ENCODE measurements at regions not wholly inside any gene's neighbourhood (a gene's known extent, or its start where the extent isn't known, plus 50 kb on each side); places are given as distances from the start of the nearest gene placed in this dataset.
"Not testable (repeated sequence)": the region's sequence is repeated elsewhere in the genome, so short reads cannot be mapped to it uniquely, and the experiment has no call there.

DNA sequence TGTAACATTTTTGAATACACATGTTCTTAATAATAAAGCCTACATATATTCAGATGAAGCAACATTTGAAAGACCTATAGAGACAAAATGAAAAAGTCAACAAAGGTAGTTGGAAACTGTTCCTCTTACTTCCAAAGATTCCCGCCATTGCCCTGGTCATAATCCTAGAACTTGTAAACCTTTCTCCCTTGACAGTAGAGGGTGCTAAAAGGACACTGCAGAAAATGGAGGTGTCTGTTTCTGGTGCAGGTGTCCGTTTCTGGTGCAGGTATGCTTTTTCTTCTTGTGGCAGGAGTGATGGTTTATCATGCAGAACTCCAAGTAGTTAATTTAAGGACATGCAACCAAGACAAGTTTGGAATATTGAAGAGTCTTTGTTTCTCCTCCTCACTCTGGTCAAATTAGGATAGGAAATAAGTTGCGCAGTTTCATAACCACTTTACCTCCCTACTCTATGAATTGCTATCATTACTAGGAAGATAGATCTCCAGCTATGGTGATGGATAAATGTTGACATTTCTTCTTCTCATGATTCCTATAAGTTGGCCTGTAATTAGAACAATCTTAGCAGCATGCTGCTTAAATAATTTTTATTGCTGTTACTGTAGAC lies 56.0 kb upstream of the FAM174A start:
- no peak for DNase-seq

DNA sequence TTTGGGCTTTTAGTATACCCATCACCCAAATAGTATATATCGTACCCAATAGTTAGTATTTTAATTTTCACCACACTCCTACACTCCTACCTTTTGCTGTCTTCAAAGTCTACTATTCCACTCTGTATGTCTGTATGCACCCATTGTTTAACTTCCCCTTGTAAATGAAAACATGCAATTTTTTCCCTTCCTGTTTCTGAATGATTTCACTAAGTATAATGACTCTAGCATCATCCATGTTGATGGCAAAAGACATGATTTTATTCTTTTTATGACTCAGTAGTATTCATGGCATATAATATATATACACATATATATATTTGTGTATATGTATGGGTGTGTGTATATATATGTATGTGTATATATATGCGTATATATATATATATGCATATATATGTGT lies 63.1 kb upstream of the FAM174A start:
- no peak for DNase-seq

DNA sequence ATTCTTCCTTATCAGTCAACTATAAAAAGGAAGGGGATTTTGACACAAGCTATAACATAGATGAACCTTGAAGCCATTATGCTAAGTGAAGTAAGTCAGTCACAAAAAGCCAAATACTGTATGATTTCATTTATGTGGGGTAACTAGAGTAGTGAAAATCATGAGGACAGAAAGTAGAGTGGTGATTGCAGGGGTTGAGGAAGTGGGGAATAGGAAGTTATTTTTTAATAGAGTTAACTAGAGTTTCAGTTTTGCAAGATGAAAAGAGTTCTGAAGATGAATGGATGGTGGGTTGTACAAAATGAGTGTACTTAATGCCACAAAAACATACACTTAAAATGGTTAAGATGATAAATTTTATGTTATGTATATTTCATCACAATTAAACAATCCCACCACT lies 65.4 kb upstream of the FAM174A start:
- no peak for DNase-seq

- no peak for DNase-seq
Observed at GRCh38 chr5:100464418-100464817, 70.8 kb upstream of the FAM174A start.

DNA sequence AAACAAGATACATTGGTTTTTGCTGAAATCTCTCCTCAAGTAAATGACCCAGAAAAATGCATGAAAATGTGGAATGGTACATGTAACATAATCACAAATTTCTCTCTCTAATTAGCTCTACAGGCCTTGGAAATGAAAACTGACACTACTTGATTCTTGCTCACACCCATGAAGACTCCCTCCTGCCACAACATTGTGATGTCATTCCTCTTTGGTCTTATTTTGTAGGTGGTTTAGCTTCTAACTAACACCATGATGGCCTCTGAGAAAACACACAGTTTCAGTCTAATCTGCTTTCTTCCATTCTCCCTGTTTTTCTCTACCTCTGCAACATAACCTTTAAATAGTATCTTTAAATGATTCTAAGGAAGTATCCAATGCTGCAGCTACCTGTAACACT lies 78.6 kb upstream of the FAM174A start:
- DNase-seq: no peak

DNA sequence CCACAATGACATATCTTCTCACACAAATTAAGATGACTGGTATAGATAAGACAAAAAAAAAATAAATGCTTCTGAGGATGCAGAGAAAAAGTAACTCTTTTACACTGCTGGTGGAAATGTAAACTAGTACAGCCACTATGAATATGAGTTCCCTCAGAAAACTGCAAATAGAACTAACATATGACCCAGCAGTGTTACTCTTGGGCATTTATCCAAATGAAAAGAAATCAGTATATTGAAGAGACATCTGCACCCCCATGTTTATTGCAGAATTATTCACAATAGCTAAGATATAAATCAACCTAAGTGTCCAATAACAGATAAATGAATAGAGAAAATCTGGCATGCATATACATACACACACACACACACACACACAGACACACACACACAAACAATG lies 83.0 kb upstream of the FAM174A start:
- DNase-seq: no peak

GRCh38 chr5:100448111-100448528 lies 87.1 kb upstream of the FAM174A start:
- DNase-seq: no peak

DNA sequence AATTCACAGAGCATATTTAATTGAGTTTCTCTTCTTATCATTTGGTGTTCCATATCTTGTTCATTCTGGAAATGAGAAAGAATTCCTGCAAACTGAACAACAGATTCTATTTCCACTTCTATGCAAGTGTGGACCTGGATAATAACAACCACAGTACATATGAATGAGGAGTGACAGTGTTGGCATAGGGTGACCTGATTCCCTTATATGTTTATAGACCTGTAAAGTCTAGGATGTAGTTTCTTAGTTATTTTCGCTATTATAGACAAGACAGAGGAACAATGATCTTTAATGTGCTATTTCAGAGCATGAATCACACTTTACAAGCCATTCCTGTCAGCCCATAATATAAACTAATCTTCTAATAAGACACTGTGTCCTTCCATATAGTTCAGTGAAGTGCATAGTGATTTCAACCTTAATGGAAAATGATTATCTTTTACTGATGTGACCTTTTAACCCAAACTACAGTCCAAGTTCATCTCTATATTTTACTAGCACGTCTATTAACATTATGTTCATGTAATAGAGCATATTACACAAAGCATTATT lies 88.2 kb upstream of the FAM174A start:
- no peak for DNase-seq

- DNase-seq: no peak
Observed at GRCh38 chr5:100444961-100445360, 90.2 kb upstream of the FAM174A start.

- DNase-seq: no peak
Observed at GRCh38 chr5:100434815-100435214, 100.4 kb upstream of the FAM174A start.

- no peak for DNase-seq
Observed at GRCh38 chr5:100432741-100433140, 102.4 kb upstream of the FAM174A start.

DNA sequence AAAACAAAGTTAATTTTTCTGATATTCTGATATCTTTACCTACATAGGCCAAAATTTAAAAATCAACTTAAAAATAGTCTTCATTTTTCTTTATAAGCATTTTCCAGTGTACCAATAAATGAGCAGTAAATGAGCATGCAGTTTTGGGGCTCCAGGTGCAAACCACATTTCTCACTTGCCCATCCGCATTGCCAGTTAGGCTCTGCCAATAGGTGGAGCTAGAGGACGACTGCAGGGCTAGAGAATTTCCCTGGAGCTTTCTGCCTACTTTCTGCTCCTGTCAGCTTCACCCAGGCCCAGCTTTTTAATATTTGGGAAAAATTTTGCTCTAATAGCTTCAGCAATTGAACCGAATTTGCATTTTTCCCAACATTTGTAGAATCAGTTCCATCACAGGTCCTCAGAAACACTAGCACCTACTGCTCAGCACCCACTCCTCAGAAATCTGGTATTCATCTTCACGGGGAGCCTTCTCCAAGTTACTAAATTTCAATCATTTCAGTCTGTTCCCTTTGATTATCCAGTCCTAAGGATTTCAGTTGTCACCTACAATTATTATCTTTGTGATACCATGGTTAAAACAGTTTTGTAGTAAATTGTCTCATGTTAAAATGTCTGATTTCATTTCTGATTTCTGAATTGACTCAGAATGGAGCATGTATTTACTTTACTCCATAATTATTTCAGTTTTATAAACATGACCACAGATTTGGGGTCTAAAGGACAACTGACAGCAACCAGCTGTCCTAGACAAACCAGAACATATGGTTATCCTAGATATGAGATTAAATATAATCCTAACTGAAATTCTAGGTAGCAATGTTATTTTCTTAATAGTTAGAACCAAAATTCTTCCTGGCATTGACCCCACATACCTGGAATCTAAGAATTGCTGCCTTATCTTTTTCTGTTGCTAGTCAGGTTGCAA lies 104.6 kb upstream of the FAM174A start:
- DNase-seq: peak; percentile 54

GRCh38 chr5:100424787-100425186 lies 110.4 kb upstream of the FAM174A start:
- no peak for DNase-seq

DNA sequence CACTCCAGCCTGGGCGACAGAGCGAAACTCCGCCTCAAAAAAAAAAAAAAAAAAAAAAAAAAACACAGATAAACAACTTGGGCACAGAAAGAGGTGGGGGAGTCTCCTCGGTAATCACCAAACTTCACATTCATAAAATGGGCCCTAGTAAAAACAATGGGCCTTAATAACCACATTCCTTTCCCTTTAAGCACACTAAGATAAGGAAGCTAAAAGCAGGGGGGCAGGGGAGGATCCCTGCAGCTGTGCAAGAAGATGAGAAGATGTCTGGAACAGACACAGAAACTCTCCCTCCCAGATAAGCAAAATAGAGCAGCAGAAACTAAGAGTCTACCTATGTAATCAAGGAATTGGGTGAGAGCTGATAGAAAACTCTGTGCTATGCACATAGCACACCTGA lies 111.2 kb upstream of the FAM174A start:
- DNase-seq: no peak

GRCh38 chr5:100423330-100423729 lies 111.8 kb upstream of the FAM174A start:
- no peak for DNase-seq

DNA sequence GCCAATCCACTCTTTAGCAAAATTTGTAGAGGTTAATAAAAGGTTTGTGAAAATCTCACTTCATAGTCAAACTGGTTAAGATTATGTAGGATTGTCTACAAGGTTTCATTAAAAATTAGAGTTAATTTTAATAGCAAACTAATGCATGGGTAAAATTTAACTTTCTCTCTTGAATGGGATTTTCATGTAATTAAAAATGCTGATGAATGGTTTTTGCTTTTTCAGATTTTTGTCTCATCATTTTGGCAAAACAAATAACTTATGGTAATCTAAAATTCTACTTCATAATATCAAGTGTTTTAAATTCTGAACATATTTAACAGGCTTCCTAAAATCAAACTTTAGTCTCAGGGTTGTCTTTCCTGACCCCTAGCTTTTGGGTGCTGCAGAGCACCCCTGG lies 113.8 kb upstream of the FAM174A start:
- no peak for DNase-seq

DNA sequence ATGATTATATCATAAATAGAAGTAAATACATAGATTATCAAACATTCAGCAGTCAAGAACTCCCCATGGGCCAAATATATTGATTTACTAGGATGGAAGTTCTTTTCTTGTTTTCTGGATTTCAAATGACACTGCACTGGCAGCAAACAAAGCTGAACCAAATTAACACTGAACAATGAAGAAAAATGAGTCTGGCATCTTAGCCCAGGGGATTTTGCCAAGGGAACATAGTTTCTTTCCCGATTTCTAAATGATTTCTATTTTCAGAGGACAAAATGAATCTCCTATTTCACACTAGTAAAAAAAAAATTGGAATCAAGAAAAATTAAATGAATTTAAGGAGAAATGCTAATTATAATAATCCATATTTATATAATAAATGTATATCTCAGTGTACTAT lies 116.9 kb upstream of the FAM174A start:
- no peak for DNase-seq

DNA sequence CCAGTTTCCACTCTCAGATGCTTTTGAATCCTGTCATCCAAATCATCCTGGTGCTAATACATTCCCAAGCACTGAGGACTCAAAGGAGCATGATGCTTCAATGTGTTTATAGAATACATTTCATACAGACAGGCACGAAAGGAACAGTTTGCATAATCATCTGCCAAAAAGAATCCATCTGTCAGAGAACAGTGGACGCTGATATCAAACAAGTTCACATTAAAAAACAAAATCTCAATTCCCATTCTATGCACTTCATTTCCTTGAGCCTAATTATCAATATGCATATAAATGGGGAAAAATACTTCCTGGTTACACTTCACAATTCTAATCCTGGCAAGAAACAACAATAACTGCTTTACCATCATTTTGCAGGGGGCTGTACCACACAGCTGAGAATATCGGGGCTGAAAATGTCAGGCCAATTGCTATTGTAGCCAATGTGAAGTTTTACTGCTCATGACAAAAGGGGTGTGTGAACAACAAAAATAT lies 125.5 kb upstream of the FAM174A start:
- DNase-seq: no peak

- no peak for DNase-seq
Observed at GRCh38 chr5:100407053-100407452, 128.1 kb upstream of the FAM174A start.

DNA sequence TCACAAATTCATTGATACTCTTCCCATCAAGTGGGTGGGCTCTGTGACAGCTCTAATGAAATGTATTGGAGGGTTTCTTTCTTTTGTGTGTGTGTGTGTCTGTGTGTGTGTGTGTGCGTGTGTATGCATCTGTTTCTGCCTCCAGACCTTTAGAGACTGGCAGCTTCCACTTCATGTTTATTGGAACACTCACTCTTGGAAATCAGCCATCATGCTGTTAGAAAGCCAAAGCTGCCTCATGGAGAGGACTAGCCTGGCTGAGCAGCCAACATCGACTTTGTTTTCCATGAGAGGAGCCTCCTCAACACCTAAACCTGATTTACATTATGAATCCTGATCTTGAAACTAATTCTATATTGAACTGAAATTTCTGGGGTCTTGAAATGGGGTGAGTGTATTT lies 128.5 kb upstream of the FAM174A start:
- DNase-seq: no peak

- no peak for DNase-seq
Observed at GRCh38 chr5:100402071-100402470, 133.1 kb upstream of the FAM174A start.

- no peak for DNase-seq
Observed at GRCh38 chr5:100401149-100401548, 134.0 kb upstream of the FAM174A start.

GRCh38 chr5:100398815-100399214 lies 136.4 kb upstream of the FAM174A start:
- not testable (repeated sequence) for DNase-seq

- DNase-seq: not testable (repeated sequence)
Observed at GRCh38 chr5:100379254-100379858, 155.8 kb upstream of the FAM174A start.

Measured in stimulated activated CD4-positive, alpha-beta T cell treated with anti-CD3 and anti-CD28 coated beads, Interleukin-15, amount 100 ng/mL, for 24 hours (primary cell).